ENCODE measurements at regions not wholly inside any gene's neighbourhood (a gene's known extent, or its start where the extent isn't known, plus 50 kb on each side); places are given as distances from the start of the nearest gene placed in this dataset.

- CTCF ChIA-PET = no interaction called here
- DNase-seq (ENCODE audit: low read depth, low spot score) (no peak), ATAC-seq (no peak)
- intact Hi-C loops (cut with micrococcal nuclease; ENCODE audit: unreplicated experiment) = no loop called here
- Histone ChIP-seq H3K9me3 (ENCODE audit: control insufficient read depth, insufficient read depth, low read depth, low read length) (no peaks in the 10 kb centered on the region), H3K27me3 (ENCODE audit: control insufficient read depth, insufficient read depth, low read length) (no peaks in the 10 kb centered on the region), H3K4me3 (ENCODE audit: low read depth in 2 of 2, low read length in 2 of 2) (no peak overlapping the region), H3K4me1 (ENCODE audit: control insufficient read depth, insufficient read depth, low read length) (no peaks in the 10 kb centered on the region), H3K36me3 (ENCODE audit: control insufficient read depth, insufficient read depth, low read length) (no peaks in the 10 kb centered on the region), H3K27ac (ENCODE audit: low read length) (no peak overlapping the region)
- no TSS peak for BruUV-seq (replicated peaks)
- in situ Hi-C loops (cut with HindIII; ENCODE audit: low pct_unique_long_range_greater_than_20kb, low sequenced_read_pairs) = no loop called here
- POLR2A ChIA-PET = no interaction called here
- TF ChIP-seq CTCF (IDR thresholded peaks at IDR 0.05) = no peak
- no peak for TF ChIP-seq TCF7L2 (IDR thresholded peaks at IDR 0.05; ENCODE audit: low read depth, low read length)
- no peak for TF ChIP-seq REST (IDR thresholded peaks at IDR 0.05; ENCODE audit: insufficient read depth in 1 of 2, low read depth in 2 of 2, low read length in 1 of 2)
These were observed 65.9 kb upstream of the TIAM1 start for GRCh38 chr21:31409831-31410487.

- ATAC-seq = no peak
- ChIA-PET POLR2A (no interaction called here), CTCF (no interaction called here)
- intact Hi-C loops (cut with micrococcal nuclease; ENCODE audit: unreplicated experiment) = no loop called here
- in situ Hi-C loops (cut with HindIII; ENCODE audit: low pct_unique_long_range_greater_than_20kb, low sequenced_read_pairs) = no loop called here
- no peaks in the 10 kb centered on the region for H3K36me3 ChIP-seq (ENCODE audit: control insufficient read depth, insufficient read depth, low read length)
- no peaks in the 10 kb centered on the region for H3K27me3 ChIP-seq (ENCODE audit: control insufficient read depth, insufficient read depth, low read length)
- BruUV-seq (replicated peaks) = no TSS peak
- no peaks in the 10 kb centered on the region for H3K4me1 ChIP-seq (ENCODE audit: control insufficient read depth, insufficient read depth, low read length)
- DNase-seq (ENCODE audit: low read depth, low spot score) = no peak
- H3K4me3 ChIP-seq (ENCODE audit: low read depth in 2 of 2, low read length in 2 of 2) = no peak overlapping the region
- H3K9me3 ChIP-seq (ENCODE audit: control insufficient read depth, insufficient read depth, low read depth, low read length) = no peaks in the 10 kb centered on the region
- H3K27ac ChIP-seq (ENCODE audit: low read length) = no peak overlapping the region
- TF ChIP-seq CTCF (IDR thresholded peaks at IDR 0.05) = no peak
- TF ChIP-seq SIN3A (IDR thresholded peaks at IDR 0.05; ENCODE audit: borderline replicate concordance, insufficient read depth, low read depth, low read length) = no peak
- TF ChIP-seq TCF7L2 (IDR thresholded peaks at IDR 0.05; ENCODE audit: low read depth, low read length) = no peak
- TF ChIP-seq POLR2AphosphoS5 (IDR thresholded peaks at IDR 0.05; ENCODE audit: low read depth, low read length) = no peak
- TF ChIP-seq REST (IDR thresholded peaks at IDR 0.05; ENCODE audit: insufficient read depth in 1 of 2, low read depth in 2 of 2, low read length in 1 of 2) = no peak
These were observed 64.4 kb upstream of the TIAM1 start for GRCh38 chr21:31408301-31409088.
